ENCODE measurements at regions not wholly inside any gene's neighbourhood (a gene's known extent, or its start where the extent isn't known, plus 50 kb on each side); places are given as distances from the start of the nearest gene placed in this dataset.
"Not testable (repeated sequence)": the region's sequence is repeated elsewhere in the genome, so short reads cannot be mapped to it uniquely, and the experiment has no call there.

DNA sequence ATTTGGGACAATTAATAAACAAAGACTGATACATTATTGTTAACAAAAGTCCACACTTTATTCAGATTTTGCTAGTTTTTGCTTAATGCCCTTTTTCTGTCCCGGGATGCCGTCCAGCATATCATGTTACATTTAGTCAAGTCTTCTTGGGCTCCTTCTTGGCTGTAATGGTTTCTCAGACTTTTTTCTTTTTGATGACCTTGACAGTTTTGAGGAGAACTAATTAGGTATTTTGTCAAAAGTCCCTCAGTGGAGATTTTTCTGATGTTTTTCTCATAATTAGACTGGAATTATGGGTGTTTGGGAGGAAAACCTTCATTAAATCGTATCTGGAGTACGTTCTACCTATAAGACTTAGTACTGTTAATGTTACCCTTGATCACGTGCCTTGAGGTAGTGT is 177.2 kb downstream of the MCHR2 start:
- H3K27ac ChIP-seq = no peak overlapping the region
- no peaks in the 10 kb centered on the region for H3K36me3 ChIP-seq
- no peaks in the 10 kb centered on the region for H3K9me3 ChIP-seq (replicated peaks in 1 of 11)
- no peaks in the 10 kb centered on the region for H4K20me1 ChIP-seq
- H3K9ac ChIP-seq = no peak overlapping the region
- peaks cover 0 to 4% (median 0%) of the 10 kb centered on the region in 10 experiments; a peak in 1 of 20 replicates for H3K4me1 ChIP-seq
- no peak for TF ChIP-seq Cebpa-rat (IDR thresholded peaks at IDR 0.05)
- H3K4me3 ChIP-seq = no peak overlapping the region
- no peak overlapping the region for H3K4me2 ChIP-seq
- no peaks in the 10 kb centered on the region for H3K27me3 ChIP-seq

GRCh38 chr6:99818161-99818560 is 175.9 kb downstream of the MCHR2 start:
- no peaks in the 10 kb centered on the region for H3K36me3 ChIP-seq

DNA sequence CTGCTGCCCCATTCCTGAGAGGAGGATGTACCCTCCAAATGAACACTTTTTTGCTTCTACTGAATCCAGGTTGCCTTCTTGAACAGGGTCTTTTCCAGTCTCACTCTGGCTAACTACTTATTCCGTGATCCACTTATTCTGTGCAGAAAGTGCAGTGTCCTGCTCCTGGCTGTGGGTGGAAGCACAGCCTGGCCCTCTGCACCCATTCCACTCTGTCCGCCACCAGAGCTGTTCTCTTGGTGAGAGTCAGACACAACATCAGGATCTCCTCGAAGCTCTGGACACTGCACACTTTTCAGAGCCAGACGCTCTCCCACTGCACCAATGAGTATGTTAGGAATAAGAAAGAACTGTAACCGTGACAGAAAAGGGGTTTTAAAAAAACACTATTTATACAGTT is 174.2 kb downstream of the MCHR2 start:
- H3K4me3 ChIP-seq = no peak overlapping the region
- H3K9ac ChIP-seq = no peak overlapping the region
- H4K20me1 ChIP-seq = no peaks in the 10 kb centered on the region
- no peak overlapping the region for H3K27ac ChIP-seq
- no peak for TF ChIP-seq Cebpa-rat (IDR thresholded peaks at IDR 0.05)
- H3K9me3 ChIP-seq (replicated peaks in 1 of 11) = no peaks in the 10 kb centered on the region
- H3K4me1 ChIP-seq = peaks cover 0 to 4% (median 0%) of the 10 kb centered on the region in 10 experiments; a peak in 1 of 20 replicates
- no peaks in the 10 kb centered on the region for H3K36me3 ChIP-seq
- no peak overlapping the region for H3K4me2 ChIP-seq
- H3K27me3 ChIP-seq = no peaks in the 10 kb centered on the region

More at GRCh38 chr6:99818161-99818560, 175.9 kb downstream of the MCHR2 start:
- Histone ChIP-seq H3K4me3 (no peak overlapping the region), H3K9me3 (replicated peaks in 1 of 11) (no peaks in the 10 kb centered on the region), H3K27ac (no peak overlapping the region), H4K20me1 (no peaks in the 10 kb centered on the region), H3K27me3 (no peaks in the 10 kb centered on the region), H3K4me1 (peaks cover 0 to 4% (median 0%) of the 10 kb centered on the region in 10 experiments; a peak in 1 of 20 replicates), H3K9ac (no peak overlapping the region), H3K4me2 (no peak overlapping the region)
- TF ChIP-seq Cebpa-rat (IDR thresholded peaks at IDR 0.05) = no peak

DNA sequence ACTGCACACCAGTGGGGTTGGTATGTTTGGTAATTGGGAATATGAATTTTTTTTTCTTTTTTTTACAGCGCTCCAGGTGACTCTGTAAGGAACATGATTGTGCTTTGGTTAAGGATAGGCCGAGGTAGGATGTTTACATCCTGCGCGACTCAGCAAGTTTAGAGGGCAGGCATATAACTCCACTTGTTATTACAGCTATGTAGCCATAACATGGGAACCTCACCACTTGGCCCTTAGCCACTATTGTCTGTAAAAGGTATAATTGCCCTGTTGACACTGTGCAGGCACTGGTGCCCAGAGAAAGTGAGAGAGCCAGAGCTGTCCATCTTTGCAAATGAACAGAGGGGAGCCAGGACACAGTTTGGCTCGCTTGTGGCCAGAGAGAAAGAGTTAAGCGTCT is 172.9 kb downstream of the MCHR2 start:
- Histone ChIP-seq H3K4me1 (peaks cover 0 to 4% (median 0%) of the 10 kb centered on the region in 10 experiments; a peak in 1 of 20 replicates), H3K27me3 (no peaks in the 10 kb centered on the region), H3K9ac (no peak overlapping the region), H3K4me3 (no peak overlapping the region), H3K36me3 (no peaks in the 10 kb centered on the region), H3K27ac (no peak overlapping the region), H3K9me3 (replicated peaks in 1 of 11) (no peaks in the 10 kb centered on the region), H4K20me1 (no peaks in the 10 kb centered on the region), H3K4me2 (no peak overlapping the region)
- no peak for TF ChIP-seq Cebpa-rat (IDR thresholded peaks at IDR 0.05)

- no peak for TF ChIP-seq Cebpa-rat (IDR thresholded peaks at IDR 0.05)
- H3K27ac ChIP-seq = no peak overlapping the region
- H3K4me2 ChIP-seq = no peak overlapping the region
- H3K9me3 ChIP-seq (replicated peaks in 1 of 11) = no peaks in the 10 kb centered on the region
- H3K9ac ChIP-seq = no peak overlapping the region
- H3K27me3 ChIP-seq = no peaks in the 10 kb centered on the region
- H4K20me1 ChIP-seq = no peaks in the 10 kb centered on the region
- peaks cover 0 to 2% (median 0%) of the 10 kb centered on the region in 10 experiments; a peak in 1 of 20 replicates for H3K4me1 ChIP-seq
- no peak overlapping the region for H3K4me3 ChIP-seq
- H3K36me3 ChIP-seq = no peaks in the 10 kb centered on the region
These were observed 171.1 kb downstream of the MCHR2 start for GRCh38 chr6:99822741-99823512.

- not testable (repeated sequence) for H4K20me1 ChIP-seq; H3K9ac ChIP-seq; H3K4me2 ChIP-seq; H3K9me3 ChIP-seq (replicated peaks in 1 of 11); H3K4me3 ChIP-seq; H3K27ac ChIP-seq; H3K4me1 ChIP-seq; H3K27me3 ChIP-seq; H3K36me3 ChIP-seq
These were observed 170.3 kb downstream of the MCHR2 start for GRCh38 chr6:99823513-99824235.

DNA sequence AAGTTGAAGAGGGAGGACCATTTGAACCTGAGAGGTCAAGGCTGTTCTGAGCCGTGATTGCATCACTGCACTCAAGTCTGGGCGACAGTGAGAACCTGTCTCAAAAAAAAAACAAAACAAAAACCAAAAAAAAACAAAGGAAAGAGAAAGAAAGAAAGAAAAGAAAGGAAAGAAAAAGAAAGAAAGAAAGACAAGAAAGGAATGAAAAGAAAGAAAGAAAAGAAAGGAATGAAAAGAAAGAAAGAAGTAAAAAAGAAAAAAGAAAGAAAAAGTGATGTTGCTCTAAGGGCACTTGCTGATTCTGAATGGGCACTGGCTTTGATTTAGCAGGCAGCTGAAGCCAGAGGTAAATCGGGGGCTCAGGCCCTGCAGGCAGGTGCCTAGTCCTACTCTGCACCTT is 161.0 kb downstream of the MCHR2 start:
- Histone ChIP-seq H3K27me3 (no peaks in the 10 kb centered on the region), H3K4me2 (no peak overlapping the region), H3K36me3 (no peaks in the 10 kb centered on the region), H3K4me1 (no peaks in the 10 kb centered on the region), H3K27ac (no peak overlapping the region), H3K4me3 (no peak overlapping the region), H3K9ac (no peak overlapping the region), H3K9me3 (replicated peaks in 1 of 11) (no peaks in the 10 kb centered on the region), H4K20me1 (no peaks in the 10 kb centered on the region)
- TF ChIP-seq Cebpa-rat (IDR thresholded peaks at IDR 0.05) = no peak

DNA sequence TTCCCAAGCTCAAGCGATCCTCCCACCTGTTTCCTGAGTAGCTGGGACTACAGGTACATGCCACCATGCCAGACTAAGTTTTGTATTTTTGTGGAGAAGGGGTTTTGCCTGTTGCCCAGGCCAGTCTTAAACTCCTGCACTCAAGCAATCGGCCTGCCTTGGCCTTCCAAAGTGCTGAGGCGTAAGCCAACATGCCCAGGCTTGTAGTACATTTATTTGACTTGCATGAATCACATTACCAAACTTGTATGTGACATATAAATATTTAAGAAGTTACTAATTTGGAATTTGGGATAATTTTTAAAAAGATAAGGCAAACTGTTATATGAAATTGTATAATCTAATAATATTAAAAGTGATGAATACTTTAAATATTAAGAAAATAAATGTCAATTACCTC is 157.6 kb downstream of the MCHR2 start:
- H3K9ac ChIP-seq = no peak overlapping the region
- H3K4me2 ChIP-seq = no peak overlapping the region
- no peak for TF ChIP-seq Cebpa-rat (IDR thresholded peaks at IDR 0.05)
- H4K20me1 ChIP-seq = no peaks in the 10 kb centered on the region
- no peaks in the 10 kb centered on the region for H3K9me3 ChIP-seq (replicated peaks in 1 of 11)
- no peaks in the 10 kb centered on the region for H3K27me3 ChIP-seq
- no peak overlapping the region for H3K27ac ChIP-seq
- no peaks in the 10 kb centered on the region for H3K4me1 ChIP-seq
- no peak overlapping the region for H3K4me3 ChIP-seq
- H3K36me3 ChIP-seq = no peaks in the 10 kb centered on the region

- Histone ChIP-seq H3K9me3 (replicated peaks in 1 of 11) (no peaks in the 10 kb centered on the region), H3K9ac (no peak overlapping the region), H4K20me1 (no peaks in the 10 kb centered on the region), H3K4me3 (no peak overlapping the region), H3K4me1 (peaks cover 0 to 8% (median under 1%) of the 10 kb centered on the region in 10 experiments; a peak in 7 of 20 replicates), H3K27ac (no peak overlapping the region), H3K36me3 (no peaks in the 10 kb centered on the region), H3K27me3 (no peaks in the 10 kb centered on the region), H3K4me2 (no peak overlapping the region)
- TF ChIP-seq Cebpa-rat (IDR thresholded peaks at IDR 0.05) = no peak
These were observed 155.4 kb downstream of the MCHR2 start for GRCh38 chr6:99838607-99839006.

GRCh38 chr6:99841297-99841696 is 152.7 kb downstream of the MCHR2 start:
- no peak overlapping the region for H3K27ac ChIP-seq
- no peaks in the 10 kb centered on the region for H3K36me3 ChIP-seq
- no peaks in the 10 kb centered on the region for H3K9me3 ChIP-seq (replicated peaks in 1 of 11)
- H3K27me3 ChIP-seq = no peaks in the 10 kb centered on the region
- peaks cover 0 to 17% (median 2%) of the 10 kb centered on the region in 10 experiments; a peak in 7 of 20 replicates for H3K4me1 ChIP-seq
- no peak overlapping the region for H3K4me3 ChIP-seq
- H3K9ac ChIP-seq = no peak overlapping the region
- TF ChIP-seq Cebpa-rat (IDR thresholded peaks at IDR 0.05) = no peak
- H4K20me1 ChIP-seq = no peaks in the 10 kb centered on the region
- H3K4me2 ChIP-seq = no peak overlapping the region
